Upper lobe of left lung (tissue), 4 donors: ENCODE measurements at regions not wholly inside any gene's neighbourhood (a gene's known extent, or its start where the extent isn't known, plus 50 kb on each side); places are given as distances from the start of the nearest gene placed in this dataset.

ENCODE experiments used
- POLR2A ChIP-seq, 4 donors: fragments of 450-650 bp; IDR thresholded peaks; one replicate each; pipeline ENCODE4 v1.5.1; 2016 to 2017; ENCODE audit warnings: antibody characterized with exemption in 4 of 4, mild to moderate bottlenecking in 2 of 4
- TF ChIP-seq, protein P1 (sequence below), 6 experiments: fragments of 450-650 bp in 4 of 6; fragments of 200-600 bp in 2 of 6; sonication (generic) in 2 of 6; IDR thresholded peaks; one replicate each; pipeline ENCODE4 v1.5.1; 2016 to 2019; ENCODE audit warnings: antibody characterized with exemption in 6 of 6

DNA sequence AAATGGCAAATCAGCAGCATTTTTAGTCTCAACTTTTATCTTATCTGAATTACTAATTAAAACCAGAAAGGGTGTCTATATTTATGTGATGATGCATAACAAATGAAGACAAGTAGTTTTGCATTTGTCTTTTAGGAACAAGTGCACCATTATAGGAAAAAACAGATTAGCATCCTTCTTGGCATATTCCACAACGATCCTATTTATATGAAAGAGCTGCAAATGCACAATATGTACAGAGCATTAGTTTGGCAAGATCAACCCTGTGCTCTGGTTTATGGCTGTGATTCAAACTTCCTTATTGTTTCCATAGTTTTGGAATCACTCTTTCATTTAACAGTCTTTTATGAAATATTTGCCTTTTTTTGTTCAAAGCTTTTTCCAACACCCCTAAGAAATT, 486.8 kb downstream of the KCNH5 start:
- TF ChIP-seq, protein P1, sequence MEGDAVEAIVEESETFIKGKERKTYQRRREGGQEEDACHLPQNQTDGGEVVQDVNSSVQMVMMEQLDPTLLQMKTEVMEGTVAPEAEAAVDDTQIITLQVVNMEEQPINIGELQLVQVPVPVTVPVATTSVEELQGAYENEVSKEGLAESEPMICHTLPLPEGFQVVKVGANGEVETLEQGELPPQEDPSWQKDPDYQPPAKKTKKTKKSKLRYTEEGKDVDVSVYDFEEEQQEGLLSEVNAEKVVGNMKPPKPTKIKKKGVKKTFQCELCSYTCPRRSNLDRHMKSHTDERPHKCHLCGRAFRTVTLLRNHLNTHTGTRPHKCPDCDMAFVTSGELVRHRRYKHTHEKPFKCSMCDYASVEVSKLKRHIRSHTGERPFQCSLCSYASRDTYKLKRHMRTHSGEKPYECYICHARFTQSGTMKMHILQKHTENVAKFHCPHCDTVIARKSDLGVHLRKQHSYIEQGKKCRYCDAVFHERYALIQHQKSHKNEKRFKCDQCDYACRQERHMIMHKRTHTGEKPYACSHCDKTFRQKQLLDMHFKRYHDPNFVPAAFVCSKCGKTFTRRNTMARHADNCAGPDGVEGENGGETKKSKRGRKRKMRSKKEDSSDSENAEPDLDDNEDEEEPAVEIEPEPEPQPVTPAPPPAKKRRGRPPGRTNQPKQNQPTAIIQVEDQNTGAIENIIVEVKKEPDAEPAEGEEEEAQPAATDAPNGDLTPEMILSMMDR (IDR thresholded peaks at IDR 0.05) = no peak
- TF ChIP-seq POLR2A (IDR thresholded peaks at IDR 0.05) = no peak
